NCI-H69 (cell line): ENCODE measurements at regions not wholly inside any gene's neighbourhood (a gene's known extent, or its start where the extent isn't known, plus 50 kb on each side); places are given as distances from the start of the nearest gene placed in this dataset.
"Not testable (repeated sequence)": the region's sequence is repeated elsewhere in the genome, so short reads cannot be mapped to it uniquely, and the experiment has no call there.

Experiments used
- DNase-seq: peaks from one replicate; lab custom pipeline; 2025; lab: John Stamatoyannopoulos, UW

DNA sequence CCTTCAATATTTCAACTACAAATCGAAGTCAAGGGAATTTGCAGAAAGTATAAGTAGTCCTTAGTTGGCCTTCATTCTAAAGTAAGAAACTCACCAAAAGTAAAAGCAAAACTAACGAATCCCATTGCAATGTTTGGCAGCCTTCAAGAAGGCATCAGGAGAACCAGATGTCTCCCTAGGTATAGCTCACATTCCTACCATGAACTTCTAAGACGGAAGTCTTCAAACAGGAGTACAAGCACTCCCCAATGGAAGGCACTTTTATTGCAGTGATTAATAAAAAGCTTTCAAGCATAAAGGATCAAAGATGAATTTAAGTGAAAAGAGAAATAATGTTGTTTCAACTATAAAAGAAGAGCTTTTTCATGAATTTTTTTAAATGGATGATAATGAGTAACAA, 236.0 kb upstream of the NR5A2 start:
- no peak for DNase-seq

DNA sequence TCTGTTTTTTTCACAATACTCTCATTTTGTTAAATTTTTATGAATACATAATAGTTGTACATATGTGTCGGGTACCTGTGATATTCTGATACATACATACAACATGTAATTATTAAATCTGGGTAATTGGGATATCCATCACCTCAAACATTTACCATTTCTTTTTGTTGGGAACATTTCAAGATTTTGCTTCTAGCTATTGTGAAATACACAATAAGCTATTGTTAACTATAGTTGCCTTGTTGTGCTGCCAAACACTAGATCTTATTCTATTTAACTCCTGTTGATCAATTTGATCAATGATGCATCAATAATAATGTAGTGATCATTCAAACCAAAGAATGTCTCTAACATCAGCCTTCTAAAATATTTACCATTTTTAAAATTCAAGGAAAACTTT, 234.6 kb upstream of the NR5A2 start:
- no peak for DNase-seq

DNA sequence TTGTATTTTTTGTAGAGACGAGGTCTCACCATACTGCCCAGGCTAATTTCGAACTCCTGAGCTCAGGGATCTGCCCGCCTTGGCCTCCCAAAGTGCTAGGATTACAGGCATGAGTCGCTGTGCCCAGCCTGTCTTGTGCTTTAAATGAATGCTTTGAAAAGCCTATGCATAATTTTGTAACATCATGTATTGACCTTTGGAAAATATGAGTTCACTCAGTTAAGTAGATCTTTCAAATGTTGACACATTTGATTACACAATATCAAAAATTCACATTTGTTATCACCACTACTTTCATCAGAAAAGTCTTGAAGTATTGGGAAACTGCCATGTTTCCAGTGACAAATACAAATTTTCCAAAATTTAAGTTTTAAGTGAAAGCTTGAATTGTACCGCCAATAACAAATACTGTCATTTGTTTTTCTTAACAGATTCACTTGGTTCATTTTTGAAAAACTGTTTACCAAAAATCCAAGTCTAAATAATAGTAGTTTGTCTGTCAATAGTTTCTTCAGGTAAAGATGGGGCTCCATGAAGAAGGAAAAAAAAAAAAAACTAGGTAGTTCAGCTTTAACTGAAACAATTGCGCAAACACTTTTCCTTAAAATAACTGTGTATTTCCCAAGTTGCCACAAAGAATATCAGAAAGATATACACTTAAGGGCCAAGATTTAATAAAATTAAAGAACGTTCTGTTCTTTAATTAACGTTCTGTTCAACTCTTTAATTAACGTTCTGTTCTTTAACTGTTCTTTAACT, 233.2 kb upstream of the NR5A2 start:
- DNase-seq, result no peak

DNA sequence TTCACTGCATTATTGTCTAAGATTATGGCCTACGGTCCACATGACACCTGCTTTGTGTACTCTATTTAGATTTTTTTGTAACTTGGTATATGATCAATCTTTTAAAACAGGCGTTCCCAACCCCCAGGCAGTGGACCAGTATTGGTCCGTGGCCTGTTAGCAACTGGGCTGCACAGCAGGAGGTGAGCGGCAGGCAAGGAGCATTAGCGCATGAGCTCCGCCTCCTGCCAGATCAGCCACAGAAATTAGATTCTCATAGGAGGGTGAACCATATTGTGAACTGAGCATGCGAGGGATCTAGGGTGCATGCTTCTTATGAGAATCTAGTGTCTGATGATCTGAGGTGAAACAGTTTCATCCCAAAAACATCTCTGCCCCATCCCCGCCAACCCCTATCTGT, 228.4 kb upstream of the NR5A2 start:
- peak; percentile 30 for DNase-seq

DNA sequence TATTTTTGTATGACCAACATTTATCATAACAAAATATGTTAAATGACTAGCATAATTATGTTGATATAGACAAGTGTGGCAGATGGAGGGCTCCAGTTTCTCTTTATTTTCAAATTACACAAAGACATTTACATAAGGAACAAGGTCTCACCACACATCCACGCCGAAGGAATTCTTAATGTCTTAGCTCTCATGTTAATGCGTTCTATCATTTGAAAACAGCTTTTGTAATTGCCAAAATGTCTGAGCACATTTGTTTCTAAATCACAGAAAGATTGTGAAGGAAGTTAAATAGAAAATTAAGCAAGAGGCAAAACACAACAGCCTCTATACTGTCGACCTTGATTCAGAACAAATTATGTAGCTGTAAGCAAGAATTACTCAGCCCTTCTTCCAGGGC, 223.0 kb upstream of the NR5A2 start:
- DNase-seq, result peak; percentile 52

DNA sequence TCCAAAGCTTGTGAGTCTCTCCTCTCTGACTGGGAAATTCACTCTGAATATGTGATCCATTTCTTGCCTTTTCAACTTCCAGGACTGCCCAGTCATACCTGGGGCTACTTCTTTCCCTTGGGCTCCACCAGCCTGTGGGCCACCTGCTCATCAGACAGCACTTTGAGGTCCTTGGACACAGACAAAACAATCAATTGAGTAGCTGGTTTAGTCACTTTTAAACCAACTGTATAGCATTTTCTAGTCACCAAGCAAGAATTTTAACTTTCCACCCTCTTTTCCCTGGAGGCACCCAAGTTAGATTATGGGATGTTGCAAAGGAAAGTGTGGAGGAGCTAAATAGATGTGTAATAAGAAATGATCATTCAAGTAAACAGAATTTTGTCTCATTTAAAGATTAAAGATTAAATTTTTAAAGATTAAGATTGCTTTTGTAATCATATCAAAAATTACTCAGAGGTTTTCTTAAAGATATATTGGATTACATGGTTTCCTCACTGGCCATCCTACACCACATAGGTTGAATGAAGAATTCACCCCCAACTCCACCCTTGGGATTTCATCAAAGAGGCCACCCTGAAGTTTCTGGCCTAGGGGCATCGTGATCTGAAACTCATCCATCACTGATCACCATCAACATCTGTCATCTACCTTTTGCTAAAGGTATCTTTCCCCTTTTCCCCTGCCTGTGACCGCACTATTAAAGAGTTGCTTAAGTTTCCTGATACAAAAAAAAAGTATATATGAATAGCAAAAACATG, 219.2 kb upstream of the NR5A2 start:
- DNase-seq, result peak; percentile 21

DNA sequence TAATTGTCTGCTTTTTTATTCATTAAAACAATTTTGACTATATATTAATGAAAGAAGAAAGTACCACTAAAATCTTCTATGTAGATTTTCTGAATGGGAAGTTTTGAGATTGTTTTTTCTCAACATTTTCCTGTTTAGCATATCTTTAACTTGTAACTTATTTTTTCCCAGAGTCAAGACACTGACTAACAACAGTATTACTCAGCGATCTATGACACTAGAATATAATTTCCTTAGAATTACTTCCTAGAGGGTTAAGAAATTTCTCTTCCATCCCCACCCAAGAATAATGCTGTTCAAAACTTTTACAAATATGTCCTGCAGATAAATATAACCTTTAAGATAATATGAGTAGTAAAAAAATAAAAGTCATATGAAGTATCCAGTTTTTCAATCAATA, 218.2 kb upstream of the NR5A2 start:
- no peak for DNase-seq

DNA sequence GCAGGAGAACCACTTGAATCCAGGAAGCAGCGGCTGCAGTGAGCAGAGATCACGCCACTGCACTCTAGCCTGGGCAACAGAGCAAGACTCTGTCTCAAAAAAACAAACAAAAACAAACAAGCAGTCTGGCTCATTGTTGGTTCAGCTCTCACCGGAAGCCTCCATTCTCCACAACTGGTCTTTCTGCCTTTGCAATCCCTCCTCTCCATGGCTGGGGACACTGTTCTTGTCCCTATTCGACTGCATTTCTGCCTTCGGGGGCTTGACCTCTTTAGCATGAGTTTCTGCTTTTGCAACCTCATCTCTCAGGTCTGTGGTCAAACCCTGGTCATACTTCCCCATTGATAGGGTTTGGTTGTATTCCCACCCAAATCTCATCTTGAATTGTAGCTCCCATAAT, 216.3 kb upstream of the NR5A2 start:
- DNase-seq, result no peak

DNA sequence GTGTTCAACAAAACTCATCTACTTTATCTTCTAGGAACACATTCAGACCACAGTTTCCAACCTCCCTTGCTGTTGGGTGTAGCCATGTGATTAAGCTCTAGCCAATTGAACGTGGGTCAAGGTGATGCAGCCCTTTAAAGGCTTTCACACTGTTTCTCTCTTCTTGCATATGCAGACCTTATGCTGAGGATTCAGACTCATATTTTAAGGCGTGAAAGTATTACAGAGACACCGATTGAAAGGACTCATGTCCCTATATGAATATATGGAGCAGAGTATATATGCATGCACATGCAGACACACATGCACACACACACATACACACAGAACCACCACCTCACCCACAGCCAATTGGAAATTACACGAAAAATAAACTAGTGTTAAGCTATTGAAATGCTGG, 214.3 kb upstream of the NR5A2 start:
- DNase-seq, result no peak

DNA sequence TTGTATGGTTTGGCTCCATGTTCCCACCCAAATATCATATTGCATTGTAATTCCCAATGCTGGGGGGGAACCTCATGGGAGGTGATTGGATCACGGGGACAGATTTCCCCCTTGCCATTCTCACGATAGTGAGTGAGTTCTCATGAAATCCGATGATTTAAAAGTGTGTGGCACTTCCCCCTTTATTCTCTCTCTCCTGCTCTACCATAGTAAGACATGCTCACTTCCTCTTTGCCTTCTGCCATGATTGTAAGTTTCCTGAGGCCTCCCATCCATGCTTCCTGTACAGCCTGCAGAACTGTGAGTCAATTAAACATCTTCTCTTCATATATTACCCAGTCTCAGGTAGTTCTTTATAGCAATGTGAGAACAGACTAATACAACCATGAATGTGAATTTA, 211.6 kb upstream of the NR5A2 start:
- no peak for DNase-seq

DNA sequence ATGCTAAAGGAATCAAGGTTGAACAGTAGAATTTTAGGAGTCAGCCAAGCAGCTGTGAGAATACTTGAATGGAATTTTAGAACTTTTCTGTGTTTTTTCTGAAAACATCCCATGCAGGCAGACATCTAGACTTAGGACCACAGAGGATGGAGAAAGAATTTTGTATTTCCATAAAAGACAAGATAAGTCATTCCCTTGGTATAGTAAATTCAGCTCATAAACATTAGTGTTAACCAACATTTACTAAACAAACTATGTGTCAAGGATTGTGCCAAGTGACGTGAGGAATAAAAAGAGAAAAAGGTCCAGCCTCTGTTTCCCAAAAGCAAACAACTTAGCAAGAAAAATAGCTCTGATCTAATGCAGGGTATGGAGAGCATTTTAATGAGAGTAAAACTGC, 210.2 kb upstream of the NR5A2 start:
- DNase-seq, result no peak

DNA sequence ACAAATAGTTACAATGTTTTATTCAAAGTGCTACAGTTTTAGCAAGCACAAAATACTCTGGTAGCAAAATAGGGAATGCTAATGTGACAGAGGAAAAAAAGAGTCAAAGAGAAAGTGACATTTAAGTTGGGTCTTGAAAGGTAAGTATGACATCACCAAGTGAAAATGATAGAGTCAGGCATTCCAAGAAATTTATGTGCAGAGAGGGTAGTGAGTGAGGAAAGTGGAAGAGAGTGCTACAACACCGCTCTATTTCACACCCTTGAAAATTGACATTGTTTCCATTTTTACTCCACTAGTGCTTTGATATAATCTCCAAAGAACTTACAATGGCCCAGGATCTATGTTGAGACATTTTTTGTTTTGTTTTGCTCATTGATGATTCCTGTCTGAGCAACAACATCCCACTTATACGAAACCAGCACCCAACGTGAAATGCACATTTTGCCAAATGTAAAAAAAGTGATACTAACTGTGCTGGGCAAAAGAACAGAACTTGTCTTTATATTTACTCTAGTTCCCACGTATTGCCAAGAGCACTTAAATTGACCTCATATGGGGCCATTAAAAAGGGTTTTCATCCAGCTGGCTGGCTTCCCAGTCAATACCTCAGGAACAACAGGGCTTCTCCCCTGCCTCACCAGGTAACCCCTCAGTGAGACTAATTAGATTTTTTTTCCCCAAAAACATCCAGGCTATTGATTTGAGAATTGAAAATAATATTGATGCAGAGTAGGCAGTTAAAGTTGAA, 206.3 kb upstream of the NR5A2 start:
- peak; percentile 88 for DNase-seq

DNA sequence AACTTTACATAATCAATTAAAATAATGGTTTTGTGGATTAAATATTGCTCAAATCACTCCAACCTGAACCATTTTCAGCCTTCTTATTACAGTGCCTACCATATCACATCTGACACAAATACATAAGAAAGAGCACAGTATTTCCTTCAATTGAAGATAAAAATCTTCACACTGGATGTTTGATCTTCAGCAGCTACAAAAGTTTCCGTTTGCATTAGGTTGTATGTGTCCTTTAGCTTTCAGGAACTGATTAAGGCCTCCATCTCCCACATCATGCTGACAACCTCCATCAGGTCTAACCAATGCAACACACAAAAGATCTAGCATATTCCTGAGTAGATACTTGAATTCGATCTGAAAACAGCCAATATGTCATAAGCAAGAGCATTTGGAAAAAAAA, 195.1 kb upstream of the NR5A2 start:
- no peak for DNase-seq

DNA sequence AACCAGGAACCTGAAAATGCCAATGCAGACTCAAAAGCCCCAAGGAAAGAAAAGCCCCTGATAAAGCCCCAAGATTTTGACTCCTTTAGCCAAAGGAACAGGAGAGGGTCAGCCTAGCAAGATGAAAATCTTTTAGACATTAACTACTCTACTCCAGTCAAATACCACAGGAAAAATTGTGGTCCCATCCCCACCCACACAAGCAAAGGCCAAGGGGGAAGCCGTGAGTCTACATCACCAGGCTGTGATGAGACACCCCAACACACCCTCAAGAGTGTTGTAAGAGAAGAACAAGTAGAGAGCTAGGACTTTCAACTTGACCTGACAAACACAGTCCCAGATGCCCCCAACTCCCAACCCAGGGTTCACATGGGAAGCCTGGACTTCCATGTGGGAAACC, 192.8 kb upstream of the NR5A2 start:
- DNase-seq, result no peak

DNA sequence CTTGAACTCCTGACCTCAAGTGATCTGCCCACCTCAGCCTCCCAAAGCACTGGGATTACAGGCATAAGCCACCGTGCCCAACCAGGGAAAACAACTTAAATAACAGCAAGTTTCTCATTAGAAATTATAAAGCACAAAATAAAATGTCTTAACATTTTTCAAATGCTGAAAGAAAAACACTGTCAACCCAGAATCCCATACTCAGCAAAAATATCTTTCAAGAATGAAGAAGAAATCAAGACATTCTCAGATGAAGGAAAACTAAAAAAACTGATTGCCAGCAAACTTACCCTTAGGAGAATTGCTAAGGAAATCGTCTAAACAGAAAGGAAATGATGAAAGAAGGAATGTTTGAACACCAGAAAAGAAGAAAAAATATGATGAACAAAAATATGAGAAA, 191.1 kb upstream of the NR5A2 start:
- no peak for DNase-seq

DNA sequence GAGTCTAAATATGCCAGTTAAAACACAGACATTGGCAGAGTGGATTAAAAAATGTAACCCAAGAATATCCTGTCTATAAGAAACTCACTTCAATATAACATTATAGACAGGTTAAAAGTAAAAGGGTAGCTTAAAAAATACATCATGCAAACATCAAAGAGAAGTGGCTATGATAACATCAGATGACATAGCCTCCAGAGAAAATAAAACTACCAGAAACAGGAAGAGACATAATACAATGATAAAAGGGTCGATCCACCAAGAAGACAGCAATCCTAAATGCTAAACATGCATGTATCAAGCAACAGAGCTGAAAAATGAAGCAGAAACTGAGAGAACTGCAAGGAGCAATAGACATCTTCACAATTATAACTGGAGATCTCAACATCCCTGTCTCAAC, 190.2 kb upstream of the NR5A2 start:
- DNase-seq, result no peak

DNA sequence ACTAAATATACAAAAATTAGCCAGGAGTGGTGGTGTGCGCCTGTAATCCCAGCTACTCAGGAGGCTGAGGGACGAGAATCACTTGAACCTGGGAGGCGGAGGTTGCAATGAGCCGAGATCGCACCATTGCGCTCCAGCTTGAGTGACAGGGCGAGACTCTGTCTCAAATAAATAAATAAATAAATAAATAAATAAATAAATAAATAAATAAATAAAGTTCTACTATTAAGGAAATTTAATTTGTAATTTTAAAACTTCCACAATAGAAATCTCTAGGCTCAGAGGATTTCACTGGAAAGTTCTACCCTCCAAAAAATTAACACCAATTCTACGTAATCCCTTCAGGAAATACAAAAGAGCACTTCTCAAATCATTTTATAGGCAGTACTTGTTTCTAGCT, 187.9 kb upstream of the NR5A2 start:
- DNase-seq, result not testable (repeated sequence)

DNA sequence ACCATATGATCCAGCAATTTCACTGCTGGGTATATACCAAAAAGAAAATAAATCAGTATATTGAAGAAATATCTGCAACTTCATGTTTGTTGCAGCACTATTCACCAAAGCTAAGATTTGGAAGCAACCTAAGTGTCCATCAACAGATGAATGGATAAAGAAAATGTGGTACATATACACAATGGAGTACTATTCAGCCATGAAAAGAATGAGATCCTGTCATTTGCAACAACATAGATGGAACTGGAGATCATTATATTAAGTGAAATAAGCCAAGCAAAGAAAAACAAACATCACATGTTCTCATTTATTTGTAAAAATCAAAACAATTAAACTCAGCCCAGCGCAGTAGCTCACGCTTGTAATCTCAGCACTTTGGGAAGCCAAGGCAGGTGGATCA, 184.4 kb upstream of the NR5A2 start:
- not testable (repeated sequence) for DNase-seq

DNA sequence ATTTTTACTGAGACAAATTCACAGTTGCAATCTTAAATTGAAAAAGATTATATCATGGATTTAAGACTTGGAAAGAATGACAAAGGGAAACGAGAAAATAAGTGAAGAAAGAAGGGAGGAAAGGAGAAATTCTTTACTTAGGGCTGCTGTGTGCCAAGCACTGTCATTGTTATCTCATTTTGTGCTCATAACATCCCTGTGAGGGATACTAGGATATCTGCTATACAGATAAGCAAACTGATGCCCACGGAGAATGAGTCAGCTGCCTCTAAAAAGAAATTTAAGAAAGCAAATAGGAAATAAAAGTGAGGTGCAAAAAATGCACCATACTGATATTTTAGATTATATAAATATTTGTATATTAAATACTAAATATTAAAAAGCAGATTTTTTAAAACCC, 183.6 kb upstream of the NR5A2 start:
- DNase-seq, result no peak

DNA sequence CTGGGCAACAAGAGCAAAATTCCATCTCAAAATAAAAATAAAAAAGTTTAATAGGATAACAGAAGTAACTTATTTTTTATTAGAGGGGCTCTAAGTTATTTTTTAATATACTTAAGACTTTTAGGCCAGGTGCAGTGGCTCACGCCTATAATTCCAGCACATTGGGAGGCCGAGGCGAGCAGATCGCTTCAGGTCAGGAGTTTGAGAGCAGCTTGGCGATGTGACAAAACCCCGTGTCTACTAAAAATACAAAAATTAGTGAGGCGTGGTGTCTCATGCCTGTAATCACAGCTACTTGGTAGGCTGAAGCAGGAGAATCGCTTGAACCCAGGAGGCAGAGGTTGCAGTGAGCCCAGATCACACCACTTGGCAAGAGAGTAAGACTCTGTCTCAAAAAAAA, 180.5 kb upstream of the NR5A2 start:
- no peak for DNase-seq

DNA sequence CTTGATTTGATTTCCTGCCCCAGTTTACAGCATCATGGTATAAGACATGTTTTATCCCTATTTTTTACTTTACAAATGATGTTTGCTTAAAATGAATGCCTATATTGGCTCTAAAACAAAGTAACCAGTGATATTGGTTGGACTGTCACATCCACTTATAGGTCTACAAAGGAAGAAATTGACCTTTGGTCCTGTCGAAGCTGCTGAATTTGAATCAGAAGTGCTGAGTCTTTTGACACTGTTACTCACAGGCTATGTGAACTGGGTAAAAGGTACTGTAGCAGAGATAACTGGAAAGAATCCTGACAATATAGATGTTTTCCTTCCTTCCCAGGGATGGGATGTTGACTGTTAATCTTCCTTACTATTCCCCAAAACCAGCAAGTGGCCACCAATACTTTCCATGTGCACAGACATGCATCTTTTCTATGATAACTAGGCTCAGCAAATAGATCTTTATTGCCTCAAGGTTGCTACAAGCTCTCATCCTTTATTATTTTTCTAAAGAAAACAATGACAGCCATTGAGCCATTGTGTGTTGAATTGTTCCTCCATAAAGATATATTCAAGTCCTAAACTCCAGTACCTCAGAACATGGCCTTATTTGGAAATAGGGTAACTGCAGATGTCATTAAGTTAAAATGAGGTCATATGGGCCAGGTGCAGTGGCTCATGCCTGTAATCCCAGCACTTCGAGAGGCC, 175.9 kb upstream of the NR5A2 start:
- DNase-seq, result no peak

DNA sequence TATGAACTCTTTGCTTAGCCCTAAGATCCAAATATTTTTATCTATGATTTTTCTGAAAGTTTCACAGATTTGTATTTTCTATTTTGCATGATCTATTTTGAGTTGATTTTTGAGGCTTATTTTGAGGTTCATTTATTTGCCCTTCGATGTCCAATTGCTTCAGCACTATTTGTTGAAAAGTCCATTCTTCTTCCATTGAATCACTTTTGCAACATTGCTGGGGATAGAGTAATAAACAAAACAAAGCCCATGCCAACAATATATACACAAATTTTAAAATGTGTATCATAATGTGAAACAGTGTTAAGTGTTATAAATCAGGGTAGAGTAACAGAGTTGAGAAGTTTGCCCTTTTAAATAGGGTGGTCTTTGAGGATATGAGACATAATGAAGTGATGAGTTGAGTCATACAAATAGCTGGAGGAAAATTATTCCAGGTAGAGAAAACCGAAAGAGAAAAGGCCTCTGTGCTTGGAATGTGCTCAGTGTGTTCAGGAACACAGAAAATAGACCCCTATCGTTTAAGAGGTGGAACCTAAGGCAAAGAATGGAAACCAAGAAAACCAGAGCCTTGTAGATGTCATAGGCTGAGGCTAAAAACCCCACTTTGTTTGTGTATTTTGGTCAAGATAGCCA, 172.7 kb upstream of the NR5A2 start:
- no peak for DNase-seq
